Lung (tissue), 11 donors: ENCODE measurements at regions not wholly inside any gene's neighbourhood (a gene's known extent, or its start where the extent isn't known, plus 50 kb on each side); places are given as distances from the start of the nearest gene placed in this dataset.

Experiments used
- ATAC-seq: fragments of 200-7000 bp; cut with Tn5 transposase; one replicate; pipeline ENCODE4 v1.9.1; 2020; ENCODE audit warnings: moderate number of reproducible peaks; ENCODE audit not compliant: insufficient read depth, low FRiP score
- DNase-seq, 3 donors: peaks; one replicate each; pipeline ENCODE4 v3.0.0-alpha.2; 2013 to 2017
- H3K27ac ChIP-seq, 2 donors: one replicate each; pipeline ENCODE4 v1.5.1; 2013; ENCODE audit warnings: mild to moderate bottlenecking in 2 of 2, moderate library complexity in 2 of 2, control low read depth in 1 of 2, inconsistent platforms in 1 of 2, low read depth in 1 of 2, low read length in 1 of 2
- H3K27me3 ChIP-seq, 3 donors: one replicate each; pipeline ENCODE4 v1.5.1; 2013; ENCODE audit warnings: low read length in 2 of 3; ENCODE audit not compliant: control insufficient read depth in 3 of 3, insufficient read depth in 3 of 3
- H3K36me3 ChIP-seq, 4 donors: one replicate each; pipeline ENCODE4 v1.5.1; 2013; ENCODE audit warnings: low read length in 4 of 4, mild to moderate bottlenecking in 1 of 4, moderate library complexity in 1 of 4; ENCODE audit not compliant: control insufficient read depth in 4 of 4, insufficient read depth in 4 of 4
- H3K4me1 ChIP-seq, 5 donors: one replicate each; pipeline ENCODE4 v1.5.1; 2013; ENCODE audit warnings: low read length in 5 of 5, mild to moderate bottlenecking in 2 of 5, moderate library complexity in 1 of 5; ENCODE audit not compliant: control insufficient read depth in 5 of 5, insufficient read depth in 5 of 5
- H3K4me3 ChIP-seq: one replicate; pipeline ENCODE4 v1.5.1; 2013; ENCODE audit warnings: mild to moderate bottlenecking, control low read depth, moderate library complexity
- H3K9ac ChIP-seq, 2 donors: one replicate each; pipeline ENCODE4 v1.5.1; 2013; ENCODE audit warnings: low read length in 2 of 2, control low read depth in 1 of 2; ENCODE audit not compliant: insufficient read depth in 1 of 2
- H3K9me3 ChIP-seq, 4 donors: one replicate each; pipeline ENCODE4 v1.5.1; 2013; ENCODE audit warnings: low read length in 3 of 4, mild to moderate bottlenecking in 1 of 4, moderate library complexity in 1 of 4; ENCODE audit not compliant: control insufficient read depth in 4 of 4, insufficient read depth in 3 of 4
- CTCF ChIP-seq: IDR thresholded peaks from 2 replicates; pipeline ENCODE4 v1.5.1; 2012; ENCODE audit warnings: mild to moderate bottlenecking; ENCODE audit errors: control extremely low read depth, extremely low read depth
- WGBS, 2 donors: extraction: QIAGEN DNeasy Blood & Tissue Kit; methylation state at CpG; one replicate each; pipeline ENCODE4 v1.1.7; 2013; 5-methylcytosine and 5-hydroxymethylcytosine counted together
- donor health status: control.
- donor health status: control.
- donor health status: Bipolar disorder and iron deficiency.
- donor health status: healthy.
- donor health status: DM: yes; HTN: yes; CAD: no.

- Histone ChIP-seq H3K36me3 (no peaks in the 10 kb centered on the region), H3K9me3 (no peaks in the 10 kb centered on the region), H3K4me3 (no peak overlapping the region), H3K27me3 (peaks cover 0 to 2% (median 0%) of the 10 kb centered on the region in 3 donors), H3K4me1 (no peaks in the 10 kb centered on the region), H3K9ac (no peak overlapping the region), H3K27ac (no peak overlapping the region)
- WGBS, 2 donors: 77 to 89% methylated on average over 7 to 8 of the region's 8 CpGs
- peak in 1 of 3 donors; percentile 1 for DNase-seq
- TF ChIP-seq CTCF: no peak
- ATAC-seq: no peak
Observed at GRCh38 chrX:23133551-23133950, 133.8 kb downstream of the DDX53 start.

- Histone ChIP-seq H3K27ac (no peak overlapping the region), H3K36me3 (no peaks in the 10 kb centered on the region), H3K4me1 (no peaks in the 10 kb centered on the region), H3K4me3 (no peak overlapping the region), H3K27me3 (peaks cover 0 to 2% (median 0%) of the 10 kb centered on the region in 3 donors), H3K9me3 (no peaks in the 10 kb centered on the region), H3K9ac (no peak overlapping the region)
- ATAC-seq (no peak), DNase-seq (peak in 2 of 3 donors; percentile 57 to 79)
- TF ChIP-seq CTCF: no peak
Observed at GRCh38 chrX:23134136-23134535, 134.4 kb downstream of the DDX53 start.

GRCh38 chrX:23136816-23137215, 137.1 kb downstream of the DDX53 start:
- no peak for TF ChIP-seq CTCF
- Histone ChIP-seq H3K27me3 (peaks cover 0 to 5% (median 0%) of the 10 kb centered on the region in 3 donors), H3K9me3 (no peaks in the 10 kb centered on the region), H3K9ac (no peak overlapping the region), H3K27ac (no peak overlapping the region), H3K4me3 (no peak overlapping the region), H3K36me3 (no peaks in the 10 kb centered on the region), H3K4me1 (no peaks in the 10 kb centered on the region)
- no peak for DNase-seq
- ATAC-seq: no peak
- WGBS, 2 donors: 80 to 93% methylated on average over 6 of the region's 6 CpGs

GRCh38 chrX:23168291-23168690, 166.4 kb upstream of the PTCHD1 start:
- no peak for ATAC-seq
- Histone ChIP-seq H3K9ac (no peak overlapping the region), H3K27ac (no peak overlapping the region), H3K4me1 (no peaks in the 10 kb centered on the region), H3K4me3 (no peak overlapping the region), H3K36me3 (no peaks in the 10 kb centered on the region), H3K27me3 (peaks cover 0 to 6% (median 0%) of the 10 kb centered on the region in 3 donors), H3K9me3 (no peaks in the 10 kb centered on the region)
- 45 to 52% methylated on average over 1 of the region's 1 CpG for WGBS, 2 donors
- no peak for DNase-seq
- TF ChIP-seq CTCF: no peak
